ENCODE measurements at regions not wholly inside any gene's neighbourhood (a gene's known extent, or its start where the extent isn't known, plus 50 kb on each side); places are given as distances from the start of the nearest gene placed in this dataset.

GRCh38 chr3:150127011-150127490, 156.4 kb upstream of the PFN2 start:
- TF ChIP-seq CTCF (IDR thresholded peaks at IDR 0.05) (no peak), JUN (CRISPR knock-in tag; IDR thresholded peaks at IDR 0.05) (no peak), CBFB (CRISPR knock-in tag; IDR thresholded peaks at IDR 0.05; ENCODE audit: low read depth) (no peak)
- TF ChIP-seq, protein P1, sequence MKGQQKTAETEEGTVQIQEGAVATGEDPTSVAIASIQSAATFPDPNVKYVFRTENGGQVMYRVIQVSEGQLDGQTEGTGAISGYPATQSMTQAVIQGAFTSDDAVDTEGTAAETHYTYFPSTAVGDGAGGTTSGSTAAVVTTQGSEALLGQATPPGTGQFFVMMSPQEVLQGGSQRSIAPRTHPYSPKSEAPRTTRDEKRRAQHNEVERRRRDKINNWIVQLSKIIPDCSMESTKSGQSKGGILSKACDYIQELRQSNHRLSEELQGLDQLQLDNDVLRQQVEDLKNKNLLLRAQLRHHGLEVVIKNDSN (CRISPR knock-in tag; IDR thresholded peaks at IDR 0.05): no peak
